ENCODE measurements at regions not wholly inside any gene's neighbourhood (a gene's known extent, or its start where the extent isn't known, plus 50 kb on each side); places are given as distances from the start of the nearest gene placed in this dataset.

DNA sequence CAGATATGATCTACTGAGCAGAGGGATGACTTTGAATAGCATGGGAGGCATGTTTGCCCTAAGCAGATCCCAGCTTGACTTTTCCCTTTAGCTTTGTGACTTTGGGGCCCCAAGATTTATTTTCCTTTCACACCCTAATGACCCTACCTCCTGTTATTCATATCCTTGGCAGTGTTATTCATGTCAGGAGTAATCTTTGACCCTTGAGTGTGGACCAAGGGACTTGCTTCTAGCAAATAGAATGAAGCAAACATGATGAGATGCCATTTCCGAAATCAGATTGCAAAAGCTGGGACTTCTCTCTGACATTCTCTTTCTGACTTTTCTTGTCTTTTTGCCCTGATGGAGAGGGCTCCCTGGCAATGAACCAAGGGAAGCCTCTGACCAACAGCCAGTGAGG lies 415.4 kb upstream of the PROK2 start:
- TF ChIP-seq MXI1 (IDR thresholded peaks at IDR 0.05; ENCODE audit: borderline replicate concordance, low read depth, low read length) = no peak
- no peak for TF ChIP-seq CEBPB (IDR thresholded peaks at IDR 0.05; ENCODE audit: low read depth, low read length)
- TF ChIP-seq BHLHE40 (IDR thresholded peaks at IDR 0.05; ENCODE audit: low read depth, low read length) = no peak
- TF ChIP-seq, protein P1, sequence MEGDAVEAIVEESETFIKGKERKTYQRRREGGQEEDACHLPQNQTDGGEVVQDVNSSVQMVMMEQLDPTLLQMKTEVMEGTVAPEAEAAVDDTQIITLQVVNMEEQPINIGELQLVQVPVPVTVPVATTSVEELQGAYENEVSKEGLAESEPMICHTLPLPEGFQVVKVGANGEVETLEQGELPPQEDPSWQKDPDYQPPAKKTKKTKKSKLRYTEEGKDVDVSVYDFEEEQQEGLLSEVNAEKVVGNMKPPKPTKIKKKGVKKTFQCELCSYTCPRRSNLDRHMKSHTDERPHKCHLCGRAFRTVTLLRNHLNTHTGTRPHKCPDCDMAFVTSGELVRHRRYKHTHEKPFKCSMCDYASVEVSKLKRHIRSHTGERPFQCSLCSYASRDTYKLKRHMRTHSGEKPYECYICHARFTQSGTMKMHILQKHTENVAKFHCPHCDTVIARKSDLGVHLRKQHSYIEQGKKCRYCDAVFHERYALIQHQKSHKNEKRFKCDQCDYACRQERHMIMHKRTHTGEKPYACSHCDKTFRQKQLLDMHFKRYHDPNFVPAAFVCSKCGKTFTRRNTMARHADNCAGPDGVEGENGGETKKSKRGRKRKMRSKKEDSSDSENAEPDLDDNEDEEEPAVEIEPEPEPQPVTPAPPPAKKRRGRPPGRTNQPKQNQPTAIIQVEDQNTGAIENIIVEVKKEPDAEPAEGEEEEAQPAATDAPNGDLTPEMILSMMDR (conservative IDR thresholded peaks at IDR 0.05; ENCODE audit: low read depth, low read length) = no peak
- TF ChIP-seq POLR2A (IDR thresholded peaks at IDR 0.05; ENCODE audit: low read depth, low read length) = no peak
- no peak for TF ChIP-seq RCOR1 (IDR thresholded peaks at IDR 0.05; ENCODE audit: insufficient replicate concordance, low read length)
- TF ChIP-seq RFX5 (IDR thresholded peaks at IDR 0.05; ENCODE audit: low read depth, low read length) = no peak
- TF ChIP-seq USF2 (IDR thresholded peaks at IDR 0.05; ENCODE audit: low read depth, low read length) = no peak

Measured in IMR-90 (cell line).